H1 (cell line): ENCODE measurements at regions not wholly inside any gene's neighbourhood (a gene's known extent, or its start where the extent isn't known, plus 50 kb on each side); places are given as distances from the start of the nearest gene placed in this dataset.

Experiments used
- CHD1 ChIP-seq: IDR thresholded peaks from 2 replicates; pipeline ENCODE4 v1.6.1; 2012; ENCODE audit warnings: low read depth, low read length, improper control_type of control experiment

DNA sequence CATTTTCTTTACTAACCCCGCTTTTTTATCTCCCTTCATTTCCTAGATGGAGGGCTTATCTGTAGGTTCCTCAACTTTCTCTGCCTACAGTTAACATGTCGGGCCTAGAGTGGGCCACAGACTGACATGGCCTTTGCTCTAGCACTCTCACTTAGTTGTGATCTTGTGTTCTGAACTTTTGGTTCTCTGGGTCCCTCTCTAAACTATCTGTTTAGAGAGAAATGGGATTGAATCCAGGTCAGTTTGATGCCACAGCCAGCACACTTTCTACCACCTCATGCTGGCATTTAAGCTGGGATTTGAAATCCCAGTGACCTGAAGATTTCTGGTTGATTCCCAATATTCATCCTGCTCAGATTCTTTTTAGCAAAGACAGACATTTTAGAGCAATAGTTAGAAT is 388.5 kb upstream of the PAPPA start (continued):
- TF ChIP-seq CHD1: no peak
